GM06990 (cell line): ENCODE measurements at regions not wholly inside any gene's neighbourhood (a gene's known extent, or its start where the extent isn't known, plus 50 kb on each side); places are given as distances from the start of the nearest gene placed in this dataset.

ENCODE experiments used
- DNase-seq: peaks from one replicate; pipeline ENCODE4 v3.0.0-alpha.2; 2011; ENCODE audit not compliant: insufficient read length; ENCODE audit errors: extremely low read depth
- H3K27me3 ChIP-seq: replicated peaks from 2 replicates; pipeline ENCODE4 v1.6.0; 2011; ENCODE audit warnings: low read length; ENCODE audit not compliant: control insufficient read depth, insufficient read depth
- H3K36me3 ChIP-seq: 2 replicates; pipeline ENCODE4 v1.5.1; 2011; ENCODE audit warnings: low read length; ENCODE audit not compliant: control insufficient read depth, insufficient read depth
- H3K4me3 ChIP-seq: replicated peaks from 2 replicates; pipeline ENCODE4 v1.5.1; 2011; ENCODE audit warnings: low read depth, mild to moderate bottlenecking, control low read depth, low read length
- TF ChIP-seq, protein P1 (sequence below): IDR thresholded peaks from 2 replicates; pipeline ENCODE4 v1.5.1; 2011; ENCODE audit warnings: low read length, control low read depth, mild to moderate bottlenecking, inconsistent platforms; ENCODE audit not compliant: insufficient read depth, poor library complexity, severe bottlenecking

DNA sequence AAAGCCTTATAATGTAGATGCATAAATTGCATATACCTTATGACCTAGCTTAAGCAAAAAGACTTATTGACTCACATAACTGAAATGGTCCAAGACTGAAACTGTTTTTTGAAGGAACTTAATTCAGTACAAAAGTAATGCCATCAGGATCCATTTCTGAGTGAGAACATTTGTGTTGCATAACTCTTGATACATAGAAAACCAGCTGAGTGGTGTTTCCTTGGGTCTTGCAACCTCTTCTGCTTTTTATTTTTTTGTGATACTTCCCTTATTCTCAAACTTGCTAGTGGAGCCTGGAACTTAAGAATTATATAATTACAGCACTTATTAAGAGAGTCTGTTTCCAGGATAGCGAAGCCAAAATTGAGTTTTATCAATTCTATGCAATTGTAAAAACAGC, 272.0 kb downstream of the MAN2A1 start:
- Histone ChIP-seq H3K27me3 (no peaks in the 10 kb centered on the region), H3K4me3 (no peak overlapping the region), H3K36me3 (no peaks in the 10 kb centered on the region)
- DNase-seq, result no peak
- TF ChIP-seq, protein P1, sequence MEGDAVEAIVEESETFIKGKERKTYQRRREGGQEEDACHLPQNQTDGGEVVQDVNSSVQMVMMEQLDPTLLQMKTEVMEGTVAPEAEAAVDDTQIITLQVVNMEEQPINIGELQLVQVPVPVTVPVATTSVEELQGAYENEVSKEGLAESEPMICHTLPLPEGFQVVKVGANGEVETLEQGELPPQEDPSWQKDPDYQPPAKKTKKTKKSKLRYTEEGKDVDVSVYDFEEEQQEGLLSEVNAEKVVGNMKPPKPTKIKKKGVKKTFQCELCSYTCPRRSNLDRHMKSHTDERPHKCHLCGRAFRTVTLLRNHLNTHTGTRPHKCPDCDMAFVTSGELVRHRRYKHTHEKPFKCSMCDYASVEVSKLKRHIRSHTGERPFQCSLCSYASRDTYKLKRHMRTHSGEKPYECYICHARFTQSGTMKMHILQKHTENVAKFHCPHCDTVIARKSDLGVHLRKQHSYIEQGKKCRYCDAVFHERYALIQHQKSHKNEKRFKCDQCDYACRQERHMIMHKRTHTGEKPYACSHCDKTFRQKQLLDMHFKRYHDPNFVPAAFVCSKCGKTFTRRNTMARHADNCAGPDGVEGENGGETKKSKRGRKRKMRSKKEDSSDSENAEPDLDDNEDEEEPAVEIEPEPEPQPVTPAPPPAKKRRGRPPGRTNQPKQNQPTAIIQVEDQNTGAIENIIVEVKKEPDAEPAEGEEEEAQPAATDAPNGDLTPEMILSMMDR, result no peak

DNA sequence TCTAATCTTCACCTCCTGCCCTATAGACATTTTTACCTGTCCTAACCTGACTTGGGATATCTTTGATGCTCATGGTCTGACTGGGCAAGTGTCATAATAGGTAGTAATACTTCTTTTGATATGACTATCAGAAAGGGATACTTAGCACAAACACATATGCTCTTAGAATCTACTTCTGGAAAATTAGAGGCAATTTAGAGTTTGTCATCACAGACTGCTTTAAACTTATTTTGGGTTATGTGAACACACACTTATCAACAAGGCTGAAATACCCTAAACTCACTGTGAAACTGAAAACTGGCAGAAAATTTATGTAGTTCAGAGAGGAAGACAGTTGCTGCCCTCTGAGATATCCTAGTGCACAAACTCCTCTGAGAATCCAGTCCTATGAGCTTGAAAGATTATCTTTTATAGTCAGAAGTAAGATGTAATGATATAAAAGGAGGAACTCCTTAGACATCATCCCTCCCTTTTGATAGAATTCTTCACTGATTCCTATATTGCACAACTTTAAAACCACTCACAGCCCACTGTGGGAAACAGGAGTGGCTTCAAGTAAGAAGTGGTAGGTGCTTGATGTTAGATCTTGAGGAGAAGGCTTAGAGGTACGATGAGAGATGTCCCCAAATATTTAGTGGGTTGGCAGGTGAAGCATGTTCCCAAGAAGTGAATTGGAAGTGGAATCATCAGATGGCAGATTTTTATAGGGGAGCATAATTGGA, 273.3 kb downstream of the MAN2A1 start:
- TF ChIP-seq, protein P1, result no peak
- Histone ChIP-seq H3K27me3 (no peaks in the 10 kb centered on the region), H3K4me3 (no peak overlapping the region), H3K36me3 (no peaks in the 10 kb centered on the region)
- no peak for DNase-seq

DNA sequence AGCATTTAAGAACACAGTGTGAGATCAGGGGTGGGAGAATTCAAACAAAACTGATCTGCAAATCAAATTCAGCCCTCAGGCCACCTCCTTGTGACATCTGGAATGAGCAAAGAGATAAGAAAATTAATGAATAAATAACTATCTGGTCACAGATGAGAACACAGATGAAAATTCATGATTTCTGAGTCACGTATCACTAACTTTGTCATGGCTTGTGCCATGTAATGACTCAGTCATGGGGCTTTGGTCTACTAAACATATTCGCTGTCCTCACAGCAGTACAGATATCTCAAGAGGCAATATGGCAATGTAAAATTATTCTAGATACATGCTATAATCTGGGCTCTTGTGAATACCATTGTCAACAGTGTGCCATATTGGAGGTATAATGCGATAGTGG, 274.4 kb downstream of the MAN2A1 start:
- TF ChIP-seq, protein P1, result no peak
- no peak for DNase-seq
- H3K4me3 ChIP-seq, result no peak overlapping the region

DNA sequence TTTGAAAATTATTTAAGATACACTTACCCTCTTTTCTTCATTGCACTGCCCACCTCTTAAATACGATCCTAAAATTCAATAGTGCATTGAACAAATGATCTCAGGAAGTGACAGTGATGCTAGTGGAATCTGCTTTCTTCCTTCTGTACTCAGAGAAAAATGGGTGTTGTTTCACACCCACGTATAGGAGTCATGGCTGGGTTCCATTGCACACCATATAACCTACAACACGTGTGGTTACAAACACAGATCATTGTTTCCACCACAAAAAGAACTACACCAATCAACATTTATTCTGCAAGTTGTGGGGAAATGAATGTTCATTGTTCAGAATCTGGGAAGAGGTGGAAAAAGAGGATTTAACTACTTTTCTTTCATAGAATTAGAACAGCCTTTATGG, 275.9 kb downstream of the MAN2A1 start:
- H3K4me3 ChIP-seq, result no peak overlapping the region
- no peaks in the 10 kb centered on the region for H3K27me3 ChIP-seq
- TF ChIP-seq, protein P1, result no peak
- DNase-seq, result no peak
- H3K36me3 ChIP-seq, result no peaks in the 10 kb centered on the region

More for the DNA sequence above, 274.4 kb downstream of the MAN2A1 start:
- no peaks in the 10 kb centered on the region for H3K27me3 ChIP-seq
- no peaks in the 10 kb centered on the region for H3K36me3 ChIP-seq

DNA sequence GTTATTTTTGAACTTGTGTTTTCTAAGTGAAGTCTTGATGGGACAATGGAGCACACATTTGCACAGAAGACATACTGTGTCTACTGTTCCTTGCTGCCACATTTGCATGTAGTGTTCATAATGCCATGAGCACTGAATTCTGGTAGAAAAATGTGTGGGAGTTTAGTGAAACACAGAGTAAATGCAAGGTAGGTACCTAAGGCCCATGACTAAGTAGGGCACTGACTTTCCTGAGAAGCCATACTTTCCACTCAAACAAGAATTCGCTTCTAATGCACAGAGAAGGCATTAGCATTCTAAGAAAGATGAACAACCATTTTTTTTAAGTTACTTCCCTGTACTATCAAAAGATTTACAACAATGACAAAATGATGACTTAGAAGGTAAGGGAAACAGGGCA, 282.2 kb downstream of the MAN2A1 start:
- H3K4me3 ChIP-seq, result no peak overlapping the region
- TF ChIP-seq, protein P1, result no peak
- no peak for DNase-seq
- no peaks in the 10 kb centered on the region for H3K36me3 ChIP-seq
- no peaks in the 10 kb centered on the region for H3K27me3 ChIP-seq

DNA sequence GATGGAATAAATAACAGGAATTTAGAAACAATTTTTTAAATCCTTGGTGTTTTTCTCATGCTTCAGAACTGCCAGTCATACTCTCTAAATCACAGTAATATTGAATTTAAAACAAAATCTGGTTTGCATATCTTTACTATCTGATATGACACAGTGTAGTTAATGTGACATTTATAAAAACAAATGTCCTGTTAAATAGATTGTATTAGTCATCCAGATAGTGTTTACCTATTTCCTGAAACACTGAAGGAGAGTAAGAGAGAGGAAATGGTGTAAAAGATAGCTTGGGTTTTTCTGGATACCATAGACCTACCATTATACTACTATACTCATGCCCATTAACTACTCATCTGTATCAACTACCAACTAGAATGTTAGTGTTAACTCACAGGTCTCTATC, 292.3 kb downstream of the MAN2A1 start:
- Histone ChIP-seq H3K27me3 (no peaks in the 10 kb centered on the region), H3K36me3 (no peaks in the 10 kb centered on the region), H3K4me3 (no peak overlapping the region)
- TF ChIP-seq, protein P1, result no peak
- DNase-seq, result no peak
